ENCODE measurements at regions not wholly inside any gene's neighbourhood (a gene's known extent, or its start where the extent isn't known, plus 50 kb on each side); places are given as distances from the start of the nearest gene placed in this dataset.

- TF ChIP-seq CHD7 (IDR thresholded peaks at IDR 0.05; ENCODE audit: insufficient replicate concordance, low read length) (no peak), CTBP2 (IDR thresholded peaks at IDR 0.05; ENCODE audit: borderline replicate concordance, insufficient read depth, insufficient read length, low read length) (no peak)
Measured at GRCh38 chrX:127572471-127572870, 479.7 kb downstream of the ACTRT1 start (continued).
